NCI-H526 (cell line): ENCODE measurements at regions not wholly inside any gene's neighbourhood (a gene's known extent, or its start where the extent isn't known, plus 50 kb on each side); places are given as distances from the start of the nearest gene placed in this dataset.

Experiments used
- DNase-seq, 2 experiments: peaks; one replicate each; lab custom pipeline; 2025; lab: John Stamatoyannopoulos, UW

DNA sequence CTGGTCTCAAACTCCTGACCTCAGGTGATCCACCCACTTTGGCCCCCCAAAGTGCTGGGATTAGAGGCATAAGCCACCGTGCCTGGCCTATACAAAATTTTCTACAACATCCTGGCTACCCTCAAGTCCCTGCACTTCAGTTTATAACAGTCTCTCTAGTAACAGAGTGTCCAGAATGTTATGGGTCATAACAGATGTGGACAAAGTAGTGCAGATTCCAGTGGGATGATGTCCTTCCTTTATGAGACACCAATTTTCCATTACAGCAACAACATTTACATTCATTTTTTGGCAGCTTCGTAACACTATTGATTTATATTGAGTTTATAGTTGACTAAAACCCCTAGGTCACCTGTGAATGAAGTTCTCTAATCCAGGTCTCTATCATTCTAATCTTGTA lies 429.4 kb upstream of the PTBP2 start:
- no peak for DNase-seq

DNA sequence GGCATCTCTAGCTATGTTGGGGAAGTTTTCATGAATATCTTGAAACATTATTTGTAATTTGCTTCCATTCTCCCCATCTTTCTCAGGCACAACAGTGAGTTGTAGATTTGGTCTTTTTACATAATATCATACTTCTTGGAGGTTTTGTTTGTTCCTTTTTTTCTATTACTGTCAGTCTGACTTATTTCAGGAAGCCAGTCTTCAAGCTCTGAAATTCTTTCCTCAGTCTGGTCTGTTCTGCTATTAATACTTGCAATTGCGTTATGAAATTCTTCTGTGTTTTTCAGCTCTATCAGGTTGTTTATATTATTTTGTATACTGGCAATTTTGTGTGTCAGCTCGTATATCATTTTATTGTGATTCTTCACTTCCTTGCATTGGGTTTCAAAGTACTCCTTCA lies 424.6 kb upstream of the PTBP2 start:
- no peak for DNase-seq

DNA sequence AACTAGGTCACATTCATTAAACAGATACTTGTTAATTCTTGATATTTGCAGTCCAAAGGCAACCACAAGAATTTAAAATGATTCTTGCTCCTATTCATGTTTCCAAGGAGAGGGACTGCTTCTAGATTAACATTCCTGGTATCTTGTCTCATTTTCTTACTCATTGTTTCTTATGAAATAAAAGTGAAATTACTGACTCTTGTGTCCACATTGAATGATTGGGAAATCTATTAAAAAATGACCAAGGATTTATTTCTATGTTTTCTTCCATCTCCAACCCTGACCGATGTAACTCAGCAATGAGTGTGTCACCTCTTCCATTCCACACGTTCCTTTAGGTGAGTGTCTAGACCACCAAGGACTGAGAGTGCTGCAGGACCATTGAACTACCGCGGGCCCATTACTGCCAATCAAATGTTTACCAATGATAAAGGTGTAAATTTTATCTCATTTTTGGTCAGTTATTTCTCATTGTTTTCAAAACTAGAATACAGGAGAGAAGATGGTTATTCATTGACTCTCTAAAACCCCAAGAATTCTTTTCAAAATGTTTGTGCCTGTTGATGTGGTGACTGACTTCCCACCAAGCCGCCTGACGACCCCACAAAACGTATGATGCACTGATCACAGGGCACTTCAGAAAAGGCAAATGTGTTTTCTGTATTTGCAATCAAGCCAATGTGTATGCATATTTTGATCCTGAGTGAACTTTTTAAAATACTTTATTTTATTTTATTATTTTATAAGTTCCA lies 414.6 kb upstream of the PTBP2 start:
- DNase-seq, result no peak

DNA sequence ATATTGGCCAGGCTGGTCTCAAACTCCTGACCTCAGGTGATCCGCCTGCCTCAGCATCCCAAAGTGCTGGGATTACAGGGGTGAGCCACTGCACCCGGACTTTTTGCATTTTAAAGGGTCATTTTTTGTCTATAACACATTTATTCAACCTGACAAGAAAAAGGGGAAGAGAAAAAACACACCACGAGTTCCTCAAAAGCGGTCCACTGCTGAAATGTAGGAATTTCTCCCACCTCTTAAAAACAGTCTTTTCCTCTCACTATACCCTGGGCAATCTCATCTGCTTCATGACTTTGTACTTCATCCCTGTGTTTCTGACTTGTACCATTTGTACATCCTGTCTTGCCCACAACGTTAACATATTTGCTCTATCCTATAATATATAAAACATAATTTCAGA lies 413.3 kb upstream of the PTBP2 start:
- DNase-seq, result no peak

DNA sequence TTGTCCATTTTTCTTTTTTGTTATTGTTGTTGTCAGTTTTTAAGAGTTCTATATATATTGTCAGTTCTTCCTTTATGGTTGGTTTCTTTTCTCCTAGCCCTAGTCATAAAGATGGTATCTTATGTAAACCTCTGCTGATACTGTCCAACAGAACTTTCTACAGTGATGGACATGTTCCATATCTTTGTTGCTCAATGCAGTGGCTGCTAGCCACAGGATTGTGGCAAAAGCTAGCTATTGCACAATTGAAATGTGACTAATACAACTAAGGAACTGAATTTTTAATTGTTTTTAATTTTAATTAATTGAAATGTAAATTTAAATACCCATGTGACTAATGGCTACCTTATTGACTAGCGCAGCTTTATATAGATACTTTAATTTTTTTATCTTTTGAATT lies 411.8 kb upstream of the PTBP2 start:
- DNase-seq, result peak in 1 of 2 experiments; percentile 5

DNA sequence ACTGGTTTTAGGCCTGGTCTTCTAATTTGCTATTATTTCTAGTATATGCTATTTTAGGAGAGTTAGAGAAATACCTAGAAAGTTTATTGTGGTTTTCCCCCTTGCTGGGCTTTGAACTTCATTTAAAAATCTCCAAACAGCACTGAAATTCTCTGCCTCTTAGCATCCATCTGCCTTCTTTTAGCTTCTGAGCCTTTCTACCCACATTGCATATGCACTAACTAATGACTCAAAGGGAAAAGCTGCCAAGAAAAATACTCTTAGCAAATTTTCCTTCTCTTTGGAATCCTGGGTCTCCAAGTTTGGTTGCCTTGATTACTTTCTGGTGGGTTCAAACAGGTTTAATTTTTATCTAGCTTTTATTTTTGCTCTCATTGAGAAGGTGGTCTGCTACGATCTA lies 408.4 kb upstream of the PTBP2 start:
- DNase-seq, result no peak

DNA sequence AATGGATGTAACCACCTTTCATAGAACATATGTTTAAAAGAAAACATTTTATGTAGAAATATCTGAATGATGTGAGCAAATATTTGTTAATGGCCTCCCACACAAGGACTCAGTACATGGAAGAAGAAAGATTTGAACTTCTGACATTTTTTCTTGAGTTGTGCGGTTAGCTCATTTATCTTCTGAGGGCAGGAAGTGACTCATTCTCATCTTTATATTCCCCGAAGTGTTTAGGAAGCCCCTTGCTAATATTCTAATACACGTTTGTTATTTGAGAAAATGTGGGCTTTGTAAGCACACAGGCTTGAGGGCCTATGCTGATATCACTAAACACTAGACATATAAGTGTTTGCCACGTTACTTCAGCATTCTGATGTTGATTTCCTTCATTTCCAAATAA lies 392.5 kb upstream of the PTBP2 start:
- DNase-seq, result no peak

DNA sequence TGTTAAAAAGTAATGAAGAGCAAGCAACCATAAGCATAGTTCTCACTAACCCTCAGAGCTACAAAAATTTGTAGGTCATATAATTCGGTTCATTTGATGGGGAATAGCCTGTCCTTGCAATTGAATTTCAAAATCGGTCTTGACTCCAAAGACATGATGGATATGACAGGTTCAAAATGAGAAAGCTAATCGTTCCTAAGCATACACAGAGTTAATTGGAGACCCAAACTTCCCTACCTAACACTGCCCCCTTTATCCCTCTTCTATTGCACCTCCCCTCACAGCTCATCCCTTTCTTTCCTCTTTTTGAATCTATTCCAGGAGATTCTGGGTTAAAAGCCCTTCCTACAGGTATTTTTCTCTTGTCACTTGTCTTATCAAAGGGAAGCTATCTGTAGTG lies 390.0 kb upstream of the PTBP2 start:
- no peak for DNase-seq

DNA sequence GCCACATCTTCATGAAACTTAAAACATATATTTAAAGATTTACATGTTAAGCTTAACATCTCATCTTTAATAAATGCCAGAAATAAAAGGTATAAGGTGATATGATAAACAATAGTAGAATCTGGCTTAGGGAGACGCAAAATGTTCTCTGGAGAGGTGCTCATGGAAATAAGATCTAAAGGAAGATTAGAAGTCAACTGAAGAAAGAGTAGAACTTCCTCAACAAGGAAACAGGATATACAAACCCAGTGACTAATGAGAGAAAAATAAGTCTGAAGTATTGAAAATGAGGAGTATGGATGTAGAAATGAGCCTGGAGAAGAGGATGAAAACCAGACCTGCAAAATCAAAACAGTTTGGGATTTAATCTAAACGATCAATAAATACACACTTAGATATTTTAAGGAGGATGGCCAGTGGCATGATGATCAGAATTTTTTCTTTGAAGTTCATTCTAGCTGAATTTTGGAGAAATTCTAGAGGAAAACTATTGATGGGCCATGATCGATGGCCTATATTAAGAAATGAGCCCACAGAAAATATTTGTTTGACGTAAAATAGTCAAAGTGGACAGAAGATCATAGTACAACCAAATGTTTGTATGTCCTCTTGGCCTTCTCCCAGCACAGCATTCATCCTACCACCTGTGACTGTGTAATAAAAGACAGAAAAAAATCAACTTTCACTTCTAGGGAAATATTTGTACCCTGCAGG lies 387.9 kb upstream of the PTBP2 start:
- no peak for DNase-seq

DNA sequence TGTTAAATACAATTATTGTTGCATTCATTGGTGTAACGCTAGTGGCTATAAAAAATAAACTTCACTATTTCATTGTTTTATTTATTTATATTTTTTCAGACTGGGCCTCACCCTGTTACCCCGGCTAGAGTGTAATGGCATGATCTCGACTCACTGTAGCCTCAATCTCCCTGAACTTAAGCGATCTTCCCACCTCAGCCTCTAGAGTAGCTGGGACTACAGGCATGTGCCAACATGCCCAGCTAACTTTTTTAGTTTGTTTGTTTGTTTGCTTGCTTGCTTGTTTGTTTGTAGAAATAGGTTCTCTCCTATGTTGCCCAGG lies 387.4 kb upstream of the PTBP2 start:
- DNase-seq, result no peak

DNA sequence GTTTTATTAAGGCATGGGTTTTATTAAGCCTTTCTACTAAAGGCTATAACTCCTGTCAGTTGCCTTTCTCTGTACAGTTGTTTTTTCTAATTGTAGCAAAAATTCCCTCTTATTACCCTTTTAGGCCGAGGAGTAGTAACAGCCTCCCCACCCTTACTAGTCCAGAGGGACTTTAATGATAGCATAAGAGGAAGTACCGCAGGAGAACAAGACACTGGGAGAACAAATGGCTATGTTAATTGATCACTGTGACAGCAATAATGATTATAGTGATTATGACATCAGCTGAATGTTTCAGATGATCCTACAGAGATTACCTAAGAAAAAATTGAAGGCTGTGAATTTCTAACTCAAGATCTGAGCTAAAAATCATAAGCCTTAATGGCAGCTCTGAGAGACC lies 383.0 kb upstream of the PTBP2 start:
- no peak for DNase-seq

DNA sequence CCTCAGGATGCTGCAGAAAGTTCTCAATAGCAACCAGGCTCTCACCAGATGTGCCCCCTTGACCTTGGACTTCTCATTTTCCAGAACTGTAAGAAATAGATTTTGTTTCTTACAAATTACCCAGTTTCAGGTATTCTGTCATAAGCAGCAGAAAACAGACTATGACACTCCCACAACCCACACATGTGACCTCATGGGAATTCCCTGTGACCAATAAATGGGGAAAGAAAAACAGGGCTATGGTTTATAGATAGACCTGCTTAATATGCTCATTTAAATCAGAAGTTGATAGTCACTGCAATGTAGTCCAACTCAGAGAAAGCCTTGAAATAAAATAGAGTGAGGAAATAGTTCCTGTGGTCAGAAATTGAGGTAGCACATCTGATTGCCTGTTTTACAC lies 380.9 kb upstream of the PTBP2 start:
- no peak for DNase-seq

DNA sequence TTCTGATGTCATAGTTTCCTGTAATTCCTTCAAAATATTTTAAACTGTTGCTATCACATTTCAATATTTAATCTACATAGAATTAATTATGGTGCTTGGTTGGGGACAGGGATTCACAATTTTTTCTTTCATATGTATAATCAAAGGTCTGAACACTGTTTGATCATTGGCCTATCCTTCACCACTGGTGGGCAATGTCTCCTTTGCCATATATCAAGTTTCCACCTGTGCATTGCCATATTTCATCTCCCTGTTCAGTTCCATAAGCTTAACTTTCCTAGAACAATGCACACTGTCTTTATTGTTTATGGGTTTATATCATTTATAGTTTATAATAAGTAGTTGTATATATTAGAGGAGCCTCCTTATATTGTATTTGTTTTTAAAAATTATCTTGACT lies 374.9 kb upstream of the PTBP2 start:
- peak in 1 of 2 experiments; percentile 23 for DNase-seq

DNA sequence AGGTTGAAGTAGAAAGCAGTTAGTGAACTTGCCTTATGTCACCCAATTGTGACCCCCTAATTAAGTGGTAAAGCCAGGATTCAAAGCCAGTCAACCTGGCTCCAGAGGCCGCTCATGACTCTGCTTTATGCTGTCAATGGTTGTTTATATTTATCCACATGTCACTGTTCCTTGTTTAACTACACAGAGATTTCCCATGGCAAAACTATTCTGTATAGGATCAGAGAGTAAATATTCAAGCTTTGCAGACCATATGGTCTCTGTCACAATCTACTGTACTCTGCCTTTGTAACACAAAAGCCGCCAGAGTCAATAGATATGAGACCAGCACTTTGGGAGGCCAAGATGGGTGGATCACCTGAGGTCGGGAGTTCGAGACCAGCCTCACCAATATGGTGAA lies 371.7 kb upstream of the PTBP2 start:
- no peak for DNase-seq

DNA sequence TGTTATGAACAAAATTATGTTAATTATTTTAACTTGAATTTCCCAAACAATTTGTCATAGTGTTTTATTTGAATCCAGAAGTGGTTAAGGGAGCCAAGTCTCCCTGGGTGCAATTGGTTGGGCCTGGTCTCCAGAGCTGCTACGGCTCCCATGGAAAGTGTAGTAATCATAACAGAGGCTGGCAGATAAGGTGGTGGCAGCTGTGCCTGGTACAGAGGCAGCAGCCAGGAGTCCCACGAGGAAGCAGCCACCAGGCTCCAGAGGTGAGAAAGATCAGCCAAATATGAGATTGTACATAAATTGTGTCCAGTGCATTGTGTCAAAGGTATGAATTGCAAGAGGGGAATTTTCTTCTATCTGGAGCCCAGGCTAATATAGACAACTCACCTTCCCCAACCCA lies 368.9 kb upstream of the PTBP2 start:
- no peak for DNase-seq

DNA sequence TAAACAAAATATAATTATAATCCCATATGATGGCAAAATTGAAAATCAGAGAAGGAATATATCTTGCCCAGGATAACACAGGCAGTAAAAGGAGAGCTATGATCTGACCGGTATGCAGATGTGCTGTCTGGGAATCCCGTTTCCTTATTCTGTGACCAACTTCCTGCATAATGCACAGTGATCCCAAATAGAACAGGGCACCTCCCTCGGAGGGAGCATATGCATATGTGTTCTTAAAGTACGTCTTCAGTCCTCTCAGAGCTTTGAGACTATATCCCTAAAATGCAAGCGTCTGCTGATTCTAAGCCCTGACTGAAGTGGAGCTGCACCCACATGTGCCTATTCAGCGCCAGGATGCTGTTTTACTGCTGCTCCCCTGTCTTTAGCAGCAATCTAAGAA lies 366.1 kb upstream of the PTBP2 start:
- DNase-seq, result no peak

DNA sequence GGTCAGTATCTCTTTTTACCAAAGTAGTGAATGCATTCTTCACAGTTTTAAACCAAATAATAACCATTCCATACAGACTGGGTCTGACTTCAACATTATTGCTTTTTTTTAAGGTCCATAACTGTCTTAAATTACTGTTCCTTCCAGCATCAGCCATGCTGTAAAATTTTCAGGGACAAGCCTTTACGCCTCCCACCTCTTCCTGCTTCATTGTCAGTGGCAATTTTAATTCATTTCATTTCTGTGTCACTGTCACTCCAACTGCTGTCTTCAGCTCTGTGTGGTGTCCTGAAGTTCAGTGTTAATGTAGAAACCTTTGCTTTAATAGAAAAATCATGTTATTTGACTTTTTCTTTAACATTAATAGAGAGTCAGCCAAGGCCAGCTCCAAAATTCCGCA lies 365.6 kb upstream of the PTBP2 start:
- DNase-seq, result no peak

DNA sequence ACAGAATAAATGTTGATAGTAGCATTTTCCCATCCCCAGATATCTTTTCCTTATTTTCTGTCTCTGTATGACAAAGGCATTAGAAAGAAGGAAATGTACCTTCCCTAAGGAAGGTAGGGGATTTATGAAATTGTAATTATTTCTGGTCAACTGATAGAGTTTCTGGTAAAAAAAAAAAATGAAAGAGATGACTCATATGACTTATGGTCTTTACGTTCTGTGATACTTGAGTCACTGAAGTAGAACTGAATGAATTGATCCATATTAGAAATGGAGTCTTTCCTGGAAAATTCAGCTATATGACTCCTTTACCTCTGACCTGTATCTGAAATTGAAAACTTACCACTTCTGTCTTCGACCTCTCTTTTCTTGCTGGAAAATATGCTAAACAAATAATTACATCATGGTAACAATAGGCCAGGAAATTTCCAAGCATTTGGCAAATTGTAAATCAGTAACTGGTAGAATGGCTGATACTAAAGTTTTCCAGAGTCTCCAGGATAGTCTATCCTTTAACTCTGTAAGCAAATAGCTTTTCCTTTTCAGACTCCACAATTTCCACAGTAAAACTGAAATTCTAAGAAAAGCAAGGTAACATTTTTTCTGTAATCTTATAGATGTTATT lies 364.3 kb upstream of the PTBP2 start:
- no peak for DNase-seq

DNA sequence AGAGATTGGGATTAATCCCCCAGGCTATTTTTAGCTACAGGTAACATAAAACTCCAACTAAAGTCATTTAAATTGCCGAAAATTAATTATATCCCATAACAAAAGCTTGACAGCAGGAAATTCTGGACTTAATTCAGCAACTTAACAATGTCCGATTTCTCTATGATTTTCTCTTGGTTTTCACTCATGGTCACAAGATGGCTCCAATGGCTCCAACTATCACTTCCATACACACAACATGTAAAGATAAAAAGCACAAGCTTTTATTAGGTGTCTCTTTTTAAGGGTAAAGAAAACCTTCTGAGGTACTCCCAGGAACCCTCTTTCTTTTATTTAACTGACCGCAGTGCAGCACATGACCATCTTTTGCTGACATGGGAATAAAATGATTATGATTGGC lies 363.5 kb upstream of the PTBP2 start:
- DNase-seq, result no peak

DNA sequence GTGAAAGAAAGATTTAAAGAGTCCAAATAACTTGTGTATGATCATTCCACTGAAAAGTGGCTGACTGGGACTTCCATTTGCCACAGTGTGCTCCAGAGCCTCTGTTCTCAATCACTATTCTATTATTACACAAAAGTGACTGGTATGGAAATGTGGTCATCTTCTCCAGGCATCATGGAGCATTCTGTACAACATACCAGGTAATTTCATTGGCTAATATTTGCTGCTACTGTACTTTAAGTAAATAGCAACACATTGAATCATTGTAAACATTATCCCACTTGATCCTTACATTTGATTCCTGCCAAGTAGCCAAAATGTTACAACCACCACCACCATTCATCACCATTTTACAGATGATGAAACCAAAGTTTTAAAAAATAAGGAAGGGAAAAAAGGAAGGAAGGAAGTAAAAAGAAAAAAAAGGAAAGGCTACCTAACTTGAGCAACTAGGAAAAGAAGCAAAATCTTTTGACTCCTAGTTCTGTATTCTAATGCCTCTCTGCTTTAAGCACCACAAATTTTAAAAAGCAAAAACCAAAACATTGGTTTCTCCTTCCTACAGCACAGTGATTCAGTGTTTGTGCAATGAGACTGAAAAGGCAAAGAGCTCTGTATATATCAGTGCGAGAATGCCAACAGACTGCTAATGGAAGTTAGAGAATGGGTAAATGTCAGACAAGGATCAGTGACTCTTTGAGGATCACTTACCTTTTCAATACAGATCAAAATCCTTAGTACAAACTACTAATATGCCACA lies 361.4 kb upstream of the PTBP2 start:
- DNase-seq, result no peak

DNA sequence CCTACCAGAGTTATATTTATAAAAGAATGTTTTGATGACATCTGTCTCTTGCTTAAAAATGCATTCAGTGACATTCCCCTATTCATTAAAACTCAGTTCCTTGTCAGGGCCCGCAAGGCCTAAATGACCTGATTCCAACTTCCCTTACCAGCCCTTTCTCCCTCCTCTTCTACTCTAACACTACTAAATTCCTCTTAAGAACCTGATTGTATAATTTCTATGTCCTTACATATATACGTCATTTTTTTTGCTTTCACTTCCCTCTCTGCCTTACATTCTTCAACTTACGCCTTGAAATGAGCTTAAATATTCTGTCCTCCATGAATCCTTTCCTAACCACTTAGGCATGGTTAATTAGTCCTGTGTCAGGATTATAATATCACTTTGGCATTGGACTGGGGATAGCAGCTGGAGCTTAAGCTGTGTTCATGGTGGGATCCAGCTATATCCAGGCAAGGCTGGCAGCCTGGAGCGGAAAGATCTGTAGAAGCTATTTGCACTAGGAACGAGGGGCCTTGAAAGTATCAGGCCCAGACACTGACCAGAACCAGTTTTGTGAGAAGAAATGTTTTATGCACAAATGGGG lies 360.2 kb upstream of the PTBP2 start:
- DNase-seq, result no peak

DNA sequence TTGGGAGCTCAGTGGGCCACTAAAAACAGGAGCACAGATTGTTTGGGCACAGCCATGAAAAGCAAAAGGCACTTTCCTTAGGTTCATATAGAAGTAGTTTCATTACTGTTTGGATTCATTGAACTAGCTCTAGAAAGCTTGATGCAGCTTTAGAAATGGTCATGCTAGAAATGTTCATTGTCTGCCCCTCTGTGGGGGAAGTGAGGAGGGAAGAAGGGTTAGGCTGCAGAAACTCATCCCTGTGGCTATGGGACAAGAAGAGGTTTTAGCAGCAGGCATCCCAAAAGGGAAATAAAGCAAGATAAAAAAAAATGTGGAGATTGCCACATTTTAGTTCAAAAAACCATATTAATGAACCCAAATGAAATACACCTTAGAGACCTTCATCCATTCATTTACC lies 359.6 kb upstream of the PTBP2 start:
- DNase-seq, result no peak

DNA sequence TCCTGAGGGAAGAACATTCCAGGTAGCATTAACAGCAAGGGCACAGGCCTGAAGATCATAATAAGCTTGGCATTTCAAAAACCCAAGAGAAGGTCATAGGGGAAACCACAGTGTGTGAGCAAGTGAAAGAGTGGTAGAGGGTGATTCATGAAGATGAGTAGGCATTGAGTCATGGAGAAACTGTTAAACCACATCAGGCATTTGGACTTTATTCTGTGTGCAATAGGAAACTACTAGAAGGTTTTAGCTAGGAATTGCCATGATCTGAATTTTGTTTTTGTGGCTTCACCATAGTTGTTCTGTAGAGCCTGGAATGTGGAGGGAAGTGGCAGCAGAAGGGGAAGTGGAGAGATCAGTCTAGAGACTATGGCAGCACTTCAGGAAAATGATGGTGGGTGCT lies 359.0 kb upstream of the PTBP2 start:
- no peak for DNase-seq
